Prostate gland (tissue), 2 donors: ENCODE measurements at regions not wholly inside any gene's neighbourhood (a gene's known extent, or its start where the extent isn't known, plus 50 kb on each side); places are given as distances from the start of the nearest gene placed in this dataset.

Experiments used
- CTCF ChIP-seq, 4 experiments: fragments of 200-600 bp in 2 of 4; fragments of 450-650 bp in 2 of 4; sonication (generic) in 2 of 4; IDR thresholded peaks; 1 replicate in 3 of 4; 2 replicates in 1 of 4; pipeline ENCODE4 v1.5.1; 2016 to 2019; ENCODE audit warnings: antibody characterized with exemption in 4 of 4, mild to moderate bottlenecking in 2 of 4, moderate library complexity in 2 of 4
- POLR2A ChIP-seq: fragments of 450-650 bp; IDR thresholded peaks from one replicate; pipeline ENCODE4 v1.6.1; 2016; ENCODE audit warnings: antibody characterized with exemption, mild to moderate bottlenecking
- POLR2AphosphoS5 ChIP-seq: sonication (generic); formaldehyde crosslinking; IDR thresholded peaks from one replicate; pipeline ENCODE4 v1.6.1; 2017; ENCODE audit warnings: antibody characterized with exemption

- TF ChIP-seq CTCF (IDR thresholded peaks at IDR 0.05) (no peak), POLR2A (no peak), POLR2AphosphoS5 (no peak)
Observed at GRCh38 chr17:34712481-34713195, 133.3 kb downstream of the TMEM132E start.
